ENCODE measurements at regions not wholly inside any gene's neighbourhood (a gene's known extent, or its start where the extent isn't known, plus 50 kb on each side); places are given as distances from the start of the nearest gene placed in this dataset.

DNA sequence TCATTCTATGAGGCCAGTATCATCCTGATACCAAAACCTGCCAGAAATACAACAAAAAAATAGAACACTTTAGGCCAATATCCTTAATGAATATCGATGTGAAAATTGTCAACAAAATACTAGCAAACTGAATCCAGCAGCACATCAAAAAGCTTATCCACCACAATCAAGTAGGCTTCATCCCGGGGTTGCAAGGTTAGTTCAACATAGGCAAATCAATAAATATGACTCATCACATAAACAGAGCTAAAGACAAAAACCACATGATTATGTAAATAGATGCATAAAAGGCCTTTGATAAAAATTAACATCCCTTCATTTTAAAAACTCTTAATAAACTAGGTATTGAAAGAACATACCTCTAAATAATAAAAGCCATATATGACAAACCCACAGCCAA lies 403.2 kb upstream of the AZI2 start:
- TF ChIP-seq, protein P1, sequence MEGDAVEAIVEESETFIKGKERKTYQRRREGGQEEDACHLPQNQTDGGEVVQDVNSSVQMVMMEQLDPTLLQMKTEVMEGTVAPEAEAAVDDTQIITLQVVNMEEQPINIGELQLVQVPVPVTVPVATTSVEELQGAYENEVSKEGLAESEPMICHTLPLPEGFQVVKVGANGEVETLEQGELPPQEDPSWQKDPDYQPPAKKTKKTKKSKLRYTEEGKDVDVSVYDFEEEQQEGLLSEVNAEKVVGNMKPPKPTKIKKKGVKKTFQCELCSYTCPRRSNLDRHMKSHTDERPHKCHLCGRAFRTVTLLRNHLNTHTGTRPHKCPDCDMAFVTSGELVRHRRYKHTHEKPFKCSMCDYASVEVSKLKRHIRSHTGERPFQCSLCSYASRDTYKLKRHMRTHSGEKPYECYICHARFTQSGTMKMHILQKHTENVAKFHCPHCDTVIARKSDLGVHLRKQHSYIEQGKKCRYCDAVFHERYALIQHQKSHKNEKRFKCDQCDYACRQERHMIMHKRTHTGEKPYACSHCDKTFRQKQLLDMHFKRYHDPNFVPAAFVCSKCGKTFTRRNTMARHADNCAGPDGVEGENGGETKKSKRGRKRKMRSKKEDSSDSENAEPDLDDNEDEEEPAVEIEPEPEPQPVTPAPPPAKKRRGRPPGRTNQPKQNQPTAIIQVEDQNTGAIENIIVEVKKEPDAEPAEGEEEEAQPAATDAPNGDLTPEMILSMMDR (conservative IDR thresholded peaks at IDR 0.05; ENCODE audit: low read depth in 2 of 2), result no peak
- TF ChIP-seq STAT1 (IDR thresholded peaks at IDR 0.05; ENCODE audit: unreplicated experiment) (no peak), EZH2phosphoT487 (IDR thresholded peaks at IDR 0.05; ENCODE audit: unreplicated experiment) (no peak), POLR2AphosphoS5 (IDR thresholded peaks at IDR 0.05; ENCODE audit: low read depth) (no peak), EZH2 (IDR thresholded peaks at IDR 0.05; ENCODE audit: low read depth, unreplicated experiment) (no peak), ZNF331 (CRISPR knock-in tag; IDR thresholded peaks at IDR 0.05; ENCODE audit: low read depth) (no peak)
- TF ChIP-seq, protein P2, sequence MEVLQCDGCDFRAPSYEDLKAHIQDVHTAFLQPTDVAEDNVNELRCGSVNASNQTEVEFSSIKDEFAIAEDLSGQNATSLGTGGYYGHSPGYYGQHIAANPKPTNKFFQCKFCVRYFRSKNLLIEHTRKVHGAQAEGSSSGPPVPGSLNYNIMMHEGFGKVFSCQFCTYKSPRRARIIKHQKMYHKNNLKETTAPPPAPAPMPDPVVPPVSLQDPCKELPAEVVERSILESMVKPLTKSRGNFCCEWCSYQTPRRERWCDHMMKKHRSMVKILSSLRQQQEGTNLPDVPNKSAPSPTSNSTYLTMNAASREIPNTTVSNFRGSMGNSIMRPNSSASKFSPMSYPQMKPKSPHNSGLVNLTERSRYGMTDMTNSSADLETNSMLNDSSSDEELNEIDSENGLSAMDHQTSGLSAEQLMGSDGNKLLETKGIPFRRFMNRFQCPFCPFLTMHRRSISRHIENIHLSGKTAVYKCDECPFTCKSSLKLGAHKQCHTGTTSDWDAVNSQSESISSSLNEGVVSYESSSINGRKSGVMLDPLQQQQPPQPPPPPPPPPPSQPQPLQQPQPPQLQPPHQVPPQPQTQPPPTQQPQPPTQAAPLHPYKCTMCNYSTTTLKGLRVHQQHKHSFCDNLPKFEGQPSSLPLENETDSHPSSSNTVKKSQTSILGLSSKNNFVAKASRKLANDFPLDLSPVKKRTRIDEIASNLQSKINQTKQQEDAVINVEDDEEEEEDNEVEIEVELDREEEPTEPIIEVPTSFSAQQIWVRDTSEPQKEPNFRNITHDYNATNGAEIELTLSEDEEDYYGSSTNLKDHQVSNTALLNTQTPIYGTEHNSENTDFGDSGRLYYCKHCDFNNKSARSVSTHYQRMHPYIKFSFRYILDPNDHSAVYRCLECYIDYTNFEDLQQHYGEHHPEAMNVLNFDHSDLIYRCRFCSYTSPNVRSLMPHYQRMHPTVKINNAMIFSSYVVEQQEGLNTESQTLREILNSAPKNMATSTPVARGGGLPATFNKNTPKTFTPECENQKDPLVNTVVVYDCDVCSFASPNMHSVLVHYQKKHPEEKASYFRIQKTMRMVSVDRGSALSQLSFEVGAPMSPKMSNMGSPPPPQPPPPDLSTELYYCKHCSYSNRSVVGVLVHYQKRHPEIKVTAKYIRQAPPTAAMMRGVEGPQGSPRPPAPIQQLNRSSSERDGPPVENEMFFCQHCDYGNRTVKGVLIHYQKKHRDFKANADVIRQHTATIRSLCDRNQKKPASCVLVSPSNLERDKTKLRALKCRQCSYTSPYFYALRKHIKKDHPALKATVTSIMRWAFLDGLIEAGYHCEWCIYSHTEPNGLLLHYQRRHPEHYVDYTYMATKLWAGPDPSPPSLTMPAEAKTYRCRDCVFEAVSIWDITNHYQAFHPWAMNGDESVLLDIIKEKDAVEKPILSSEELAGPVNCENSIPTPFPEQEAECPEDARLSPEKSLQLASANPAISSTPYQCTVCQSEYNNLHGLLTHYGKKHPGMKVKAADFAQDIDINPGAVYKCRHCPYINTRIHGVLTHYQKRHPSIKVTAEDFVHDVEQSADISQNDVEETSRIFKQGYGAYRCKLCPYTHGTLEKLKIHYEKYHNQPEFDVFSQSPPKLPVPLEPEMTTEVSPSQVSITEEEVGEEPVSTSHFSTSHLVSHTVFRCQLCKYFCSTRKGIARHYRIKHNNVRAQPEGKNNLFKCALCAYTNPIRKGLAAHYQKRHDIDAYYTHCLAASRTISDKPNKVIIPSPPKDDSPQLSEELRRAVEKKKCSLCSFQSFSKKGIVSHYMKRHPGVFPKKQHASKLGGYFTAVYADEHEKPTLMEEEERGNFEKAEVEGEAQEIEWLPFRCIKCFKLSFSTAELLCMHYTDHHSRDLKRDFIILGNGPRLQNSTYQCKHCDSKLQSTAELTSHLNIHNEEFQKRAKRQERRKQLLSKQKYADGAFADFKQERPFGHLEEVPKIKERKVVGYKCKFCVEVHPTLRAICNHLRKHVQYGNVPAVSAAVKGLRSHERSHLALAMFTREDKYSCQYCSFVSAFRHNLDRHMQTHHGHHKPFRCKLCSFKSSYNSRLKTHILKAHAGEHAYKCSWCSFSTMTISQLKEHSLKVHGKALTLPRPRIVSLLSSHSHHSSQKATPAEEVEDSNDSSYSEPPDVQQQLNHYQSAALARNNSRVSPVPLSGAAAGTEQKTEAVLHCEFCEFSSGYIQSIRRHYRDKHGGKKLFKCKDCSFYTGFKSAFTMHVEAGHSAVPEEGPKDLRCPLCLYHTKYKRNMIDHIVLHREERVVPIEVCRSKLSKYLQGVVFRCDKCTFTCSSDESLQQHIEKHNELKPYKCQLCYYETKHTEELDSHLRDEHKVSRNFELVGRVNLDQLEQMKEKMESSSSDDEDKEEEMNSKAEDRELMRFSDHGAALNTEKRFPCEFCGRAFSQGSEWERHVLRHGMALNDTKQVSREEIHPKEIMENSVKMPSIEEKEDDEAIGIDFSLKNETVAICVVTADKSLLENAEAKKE (CRISPR knock-in tag; IDR thresholded peaks at IDR 0.05), result no peak
- TF ChIP-seq, protein P3, sequence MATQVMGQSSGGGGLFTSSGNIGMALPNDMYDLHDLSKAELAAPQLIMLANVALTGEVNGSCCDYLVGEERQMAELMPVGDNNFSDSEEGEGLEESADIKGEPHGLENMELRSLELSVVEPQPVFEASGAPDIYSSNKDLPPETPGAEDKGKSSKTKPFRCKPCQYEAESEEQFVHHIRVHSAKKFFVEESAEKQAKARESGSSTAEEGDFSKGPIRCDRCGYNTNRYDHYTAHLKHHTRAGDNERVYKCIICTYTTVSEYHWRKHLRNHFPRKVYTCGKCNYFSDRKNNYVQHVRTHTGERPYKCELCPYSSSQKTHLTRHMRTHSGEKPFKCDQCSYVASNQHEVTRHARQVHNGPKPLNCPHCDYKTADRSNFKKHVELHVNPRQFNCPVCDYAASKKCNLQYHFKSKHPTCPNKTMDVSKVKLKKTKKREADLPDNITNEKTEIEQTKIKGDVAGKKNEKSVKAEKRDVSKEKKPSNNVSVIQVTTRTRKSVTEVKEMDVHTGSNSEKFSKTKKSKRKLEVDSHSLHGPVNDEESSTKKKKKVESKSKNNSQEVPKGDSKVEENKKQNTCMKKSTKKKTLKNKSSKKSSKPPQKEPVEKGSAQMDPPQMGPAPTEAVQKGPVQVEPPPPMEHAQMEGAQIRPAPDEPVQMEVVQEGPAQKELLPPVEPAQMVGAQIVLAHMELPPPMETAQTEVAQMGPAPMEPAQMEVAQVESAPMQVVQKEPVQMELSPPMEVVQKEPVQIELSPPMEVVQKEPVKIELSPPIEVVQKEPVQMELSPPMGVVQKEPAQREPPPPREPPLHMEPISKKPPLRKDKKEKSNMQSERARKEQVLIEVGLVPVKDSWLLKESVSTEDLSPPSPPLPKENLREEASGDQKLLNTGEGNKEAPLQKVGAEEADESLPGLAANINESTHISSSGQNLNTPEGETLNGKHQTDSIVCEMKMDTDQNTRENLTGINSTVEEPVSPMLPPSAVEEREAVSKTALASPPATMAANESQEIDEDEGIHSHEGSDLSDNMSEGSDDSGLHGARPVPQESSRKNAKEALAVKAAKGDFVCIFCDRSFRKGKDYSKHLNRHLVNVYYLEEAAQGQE (IDR thresholded peaks at IDR 0.05; ENCODE audit: unreplicated experiment), result no peak
